Forelimb muscle (tissue), 1 donor: ENCODE measurements at regions not wholly inside any gene's neighbourhood (a gene's known extent, or its start where the extent isn't known, plus 50 kb on each side); places are given as distances from the start of the nearest gene placed in this dataset.
"Not testable (repeated sequence)": the region's sequence is repeated elsewhere in the genome, so short reads cannot be mapped to it uniquely, and the experiment has no call there.

ENCODE experiments used
- DNase-seq: peaks from one replicate; pipeline ENCODE4 v3.0.0-alpha.2; 2013; ENCODE audit warnings: low read depth

- DNase-seq: no peak
Observed at GRCh38 chr5:98200726-98201541, 572.5 kb upstream of the RGMB start.

GRCh38 chr5:98204798-98205197, 568.7 kb upstream of the RGMB start:
- no peak for DNase-seq

- no peak for DNase-seq
Observed at GRCh38 chr5:98205691-98206461, 567.6 kb upstream of the RGMB start.

- DNase-seq: no peak
Observed at GRCh38 chr5:98206566-98206965, 566.9 kb upstream of the RGMB start.

- DNase-seq: no peak
Observed at GRCh38 chr5:98209418-98209817, 564.0 kb upstream of the RGMB start.

- DNase-seq: no peak
Observed at GRCh38 chr5:98214240-98215051, 559.0 kb upstream of the RGMB start.

- no peak for DNase-seq
Observed at GRCh38 chr5:98217138-98217537, 556.3 kb upstream of the RGMB start.

GRCh38 chr5:98218838-98219237, 554.6 kb upstream of the RGMB start:
- DNase-seq: no peak

- DNase-seq: no peak
Observed at GRCh38 chr5:98227489-98227888, 546.0 kb upstream of the RGMB start.

GRCh38 chr5:98231089-98231488, 542.4 kb upstream of the RGMB start:
- no peak for DNase-seq

- DNase-seq: not testable (repeated sequence)
Observed at GRCh38 chr5:98237794-98238193, 535.7 kb upstream of the RGMB start.

GRCh38 chr5:98243972-98244371, 529.5 kb upstream of the RGMB start:
- DNase-seq: no peak

GRCh38 chr5:98248949-98249348, 524.5 kb upstream of the RGMB start:
- no peak for DNase-seq

GRCh38 chr5:98258939-98259338, 514.5 kb upstream of the RGMB start:
- DNase-seq: no peak

- no peak for DNase-seq
Observed at GRCh38 chr5:98259595-98259994, 513.9 kb upstream of the RGMB start.

- no peak for DNase-seq
Observed at GRCh38 chr5:98263084-98263483, 510.4 kb upstream of the RGMB start.

- no peak for DNase-seq
Observed at GRCh38 chr5:98268162-98268860, 505.2 kb upstream of the RGMB start.

GRCh38 chr5:98275980-98276379, 497.5 kb upstream of the RGMB start:
- no peak for DNase-seq

GRCh38 chr5:98282521-98282920, 490.9 kb upstream of the RGMB start:
- no peak for DNase-seq

GRCh38 chr5:98292496-98292895, 481.0 kb upstream of the RGMB start:
- DNase-seq: no peak

- no peak for DNase-seq
Observed at GRCh38 chr5:98296426-98296825, 477.0 kb upstream of the RGMB start.

- DNase-seq: no peak
Observed at GRCh38 chr5:98299435-98299834, 474.0 kb upstream of the RGMB start.
